PC-9 (cell line): ENCODE measurements at regions not wholly inside any gene's neighbourhood (a gene's known extent, or its start where the extent isn't known, plus 50 kb on each side); places are given as distances from the start of the nearest gene placed in this dataset.

Experiments used
- BruUV-seq: library from RNA; stranded (reverse); fragments of 400-500 nt; replicated peaks from 2 replicates; lab custom pipeline; 2021; lab: Mats Ljungman, UMichigan
- CTCF ChIA-PET: fragments of 300-600 bp; sonication (Branson Sonifier 250); formaldehyde crosslinking; loops from one replicate; lab custom pipeline; 2022; ENCODE audit warnings: antibody characterized with exemption; lab: Charles Lee
- POLR2A ChIA-PET: fragments of 300-600 bp; sonication (Branson Sonifier 250); formaldehyde crosslinking; loops from one replicate; lab custom pipeline; 2022; ENCODE audit warnings: antibody characterized with exemption; ENCODE audit not compliant: unreplicated experiment; lab: Charles Lee
- DNase-seq, 2 experiments: peaks; one replicate each; pipeline versions ENCODE4 v3.0.0 to v3.0.0-alpha.2; 2015 to 2022; ENCODE audit warnings: mixed read lengths in 1 of 2
- H2AFZ ChIP-seq: fragments of 200-600 bp; sonication (generic); 2 replicates; pipeline ENCODE4 v1.8.1; 2017; ENCODE audit warnings: antibody characterized with exemption
- H3F3A ChIP-seq: fragments of 200-600 bp; sonication (generic); 2 replicates; pipeline ENCODE4 v1.8.1; 2017; ENCODE audit warnings: antibody characterized with exemption, mild to moderate bottlenecking, low read depth; ENCODE audit not compliant: insufficient read depth
- H3K27ac ChIP-seq: fragments of 200-600 bp; sonication (generic); 2 replicates; pipeline ENCODE4 v1.6.1; 2016; ENCODE audit warnings: mixed run types
- H3K27me3 ChIP-seq: fragments of 200-600 bp; sonication (generic); 2 replicates; pipeline ENCODE4 v1.6.1; 2016; ENCODE audit warnings: low read depth, mixed run types; ENCODE audit not compliant: insufficient read depth
- H3K36me3 ChIP-seq: fragments of 200-600 bp; sonication (generic); 2 replicates; pipeline ENCODE4 v1.6.1; 2016; ENCODE audit warnings: low read depth, mixed run types
- H3K4me1 ChIP-seq: fragments of 200-600 bp; sonication (generic); replicated peaks from 2 replicates; pipeline ENCODE4 v1.6.1; 2016; ENCODE audit warnings: mixed run types; ENCODE audit not compliant: insufficient read depth
- H3K4me2 ChIP-seq: fragments of 200-600 bp; sonication (generic); 2 replicates; pipeline ENCODE4 v1.6.1; 2017; ENCODE audit warnings: mixed run types
- H3K4me3 ChIP-seq: fragments of 200-600 bp; sonication (generic); 2 replicates; pipeline ENCODE4 v1.6.1; 2016; ENCODE audit warnings: mixed run types
- H3K79me2 ChIP-seq: fragments of 200-600 bp; sonication (generic); 2 replicates; pipeline ENCODE4 v1.6.1; 2017; ENCODE audit warnings: low read depth, mixed run types
- H3K9me2 ChIP-seq: fragments of 200-600 bp; sonication (generic); 2 replicates; pipeline ENCODE4 v1.8.1; 2017; ENCODE audit warnings: mild to moderate bottlenecking; ENCODE audit not compliant: insufficient read depth
- H3K9me3 ChIP-seq: fragments of 200-600 bp; sonication (generic); 2 replicates; pipeline ENCODE4 v1.8.1; 2016; ENCODE audit warnings: low read depth; ENCODE audit not compliant: insufficient read depth
- H4K20me1 ChIP-seq: fragments of 200-600 bp; sonication (generic); 2 replicates; pipeline ENCODE4 v1.8.1; 2017; ENCODE audit not compliant: insufficient read depth
- CTCF ChIP-seq: fragments of 200-600 bp; sonication (generic); conservative IDR thresholded peaks from 2 replicates; pipeline ENCODE4 v1.6.1; 2017; ENCODE audit warnings: mixed run types, antibody characterized with exemption, mild to moderate bottlenecking, moderate library complexity
- EZH2 ChIP-seq: fragments of 200-600 bp; sonication (generic); IDR thresholded peaks from 2 replicates; pipeline ENCODE4 v1.8.0; 2017; ENCODE audit warnings: antibody characterized with exemption, low read depth
- intact Hi-C: fragments of 100-400 bp; cut with micrococcal nuclease; formaldehyde crosslinking; loops from one replicate; pipeline ENCODE4 v1.10.0; 2022; ENCODE audit not compliant: unreplicated experiment

GRCh38 chr3:94459167-94459566, 396.3 kb downstream of the NSUN3 start:
- BruUV-seq = no TSS peak
- Histone ChIP-seq H3K9me3 (no peaks in the 10 kb centered on the region), H3K9me2 (no peaks in the 10 kb centered on the region), H3K27ac (no peak overlapping the region), H3K4me2 (no peak overlapping the region), H3K27me3 (no peaks in the 10 kb centered on the region), H3K36me3 (no peaks in the 10 kb centered on the region), H3F3A (no peaks in the 10 kb centered on the region), H2AFZ (no peak overlapping the region), H4K20me1 (no peaks in the 10 kb centered on the region), H3K79me2 (no peaks in the 10 kb centered on the region), H3K4me1 (no peaks in the 10 kb centered on the region), H3K4me3 (no peak overlapping the region)
- ChIA-PET POLR2A (no interaction called here), CTCF (no interaction called here)
- DNase-seq = no peak
- TF ChIP-seq EZH2 (no peak), CTCF (no peak)
- intact Hi-C loops = no loop called here

- H3K9me3 ChIP-seq = no peaks in the 10 kb centered on the region
- DNase-seq = no peak
- TF ChIP-seq EZH2 (no peak), CTCF (no peak)
- H3F3A ChIP-seq = no peaks in the 10 kb centered on the region
- no peak overlapping the region for H3K4me2 ChIP-seq
- H2AFZ ChIP-seq = no peak overlapping the region
- CTCF ChIA-PET = no interaction called here
- H3K27me3 ChIP-seq = no peaks in the 10 kb centered on the region
- H3K4me1 ChIP-seq = no peaks in the 10 kb centered on the region
- H3K79me2 ChIP-seq = no peaks in the 10 kb centered on the region
- POLR2A ChIA-PET = no interaction called here
- no peak overlapping the region for H3K4me3 ChIP-seq
- no TSS peak for BruUV-seq
- intact Hi-C loops = no loop called here
- H3K27ac ChIP-seq = no peak overlapping the region
- no peaks in the 10 kb centered on the region for H4K20me1 ChIP-seq
- no peaks in the 10 kb centered on the region for H3K36me3 ChIP-seq
- H3K9me2 ChIP-seq = no peaks in the 10 kb centered on the region
These were observed 398.1 kb downstream of the NSUN3 start for GRCh38 chr3:94460931-94461330.

- H4K20me1 ChIP-seq = no peaks in the 10 kb centered on the region; the same call in 1 of the 2 replicates
- H3K27me3 ChIP-seq = no peaks in the 10 kb centered on the region
- no peak overlapping the region for H3K4me3 ChIP-seq
- intact Hi-C loops = no loop called here
- no peak for TF ChIP-seq CTCF
- no peak for TF ChIP-seq EZH2
- BruUV-seq = no TSS peak
- H3F3A ChIP-seq = no peaks in the 10 kb centered on the region
- H3K36me3 ChIP-seq = no peaks in the 10 kb centered on the region
- POLR2A ChIA-PET = no interaction called here
- CTCF ChIA-PET = no interaction called here
- H3K27ac ChIP-seq = no peak overlapping the region
- H3K4me2 ChIP-seq = no peak overlapping the region
- H2AFZ ChIP-seq = no peak overlapping the region
- no peaks in the 10 kb centered on the region for H3K4me1 ChIP-seq
- H3K9me2 ChIP-seq = no peaks in the 10 kb centered on the region
- no peaks in the 10 kb centered on the region for H3K9me3 ChIP-seq
- no peaks in the 10 kb centered on the region for H3K79me2 ChIP-seq
- no peak for DNase-seq
These were observed 400.1 kb downstream of the NSUN3 start for GRCh38 chr3:94462931-94463330.
